Loucy (cell line): ENCODE measurements at regions not wholly inside any gene's neighbourhood (a gene's known extent, or its start where the extent isn't known, plus 50 kb on each side); places are given as distances from the start of the nearest gene placed in this dataset.

ENCODE experiments used
- H2AFZ ChIP-seq: fragments of 200-600 bp; sonication (generic); 2 replicates; pipeline ENCODE4 v1.6.0; 2016; ENCODE audit warnings: antibody characterized with exemption, mild to moderate bottlenecking, low read length, moderate library complexity
- H3F3A ChIP-seq: fragments of 200-600 bp; 2 replicates; pipeline ENCODE4 v1.6.0; 2016; ENCODE audit warnings: antibody characterized with exemption, low read depth, mild to moderate bottlenecking
- H3K27me3 ChIP-seq: fragments of 200-600 bp; sonication (generic); 2 replicates; pipeline ENCODE4 v1.6.1; 2014; ENCODE audit warnings: low read length, mild to moderate bottlenecking; ENCODE audit not compliant: insufficient read depth, poor library complexity, severe bottlenecking
- H3K36me3 ChIP-seq: fragments of 200-600 bp; sonication (generic); 2 replicates; pipeline ENCODE4 v1.6.1; 2016; ENCODE audit warnings: low read length; ENCODE audit not compliant: insufficient read depth
- H3K4me1 ChIP-seq: fragments of 200-600 bp; sonication (generic); 2 replicates; pipeline ENCODE4 v1.5.1; 2014; ENCODE audit warnings: low read length, mild to moderate bottlenecking; ENCODE audit not compliant: insufficient read depth, poor library complexity, severe bottlenecking
- H3K4me2 ChIP-seq: fragments of 200-600 bp; sonication (generic); 2 replicates; pipeline ENCODE4 v1.6.0; 2014; ENCODE audit warnings: antibody characterized with exemption, low read length, low read depth, mild to moderate bottlenecking; ENCODE audit not compliant: poor library complexity, severe bottlenecking
- H3K4me3 ChIP-seq: fragments of 200-600 bp; sonication (generic); 2 replicates; pipeline ENCODE4 v1.5.1; 2014; ENCODE audit warnings: low read length, mild to moderate bottlenecking, mixed read lengths; ENCODE audit not compliant: poor library complexity, severe bottlenecking
- H3K79me2 ChIP-seq: fragments of 200-600 bp; sonication (generic); 2 replicates; pipeline ENCODE4 v1.6.1; 2014; ENCODE audit warnings: low read length; ENCODE audit not compliant: insufficient read depth
- H3K9ac ChIP-seq: fragments of 200-600 bp; sonication (generic); 2 replicates; pipeline ENCODE4 v1.6.0; 2014; ENCODE audit warnings: mild to moderate bottlenecking, low read depth, low read length, moderate library complexity; ENCODE audit not compliant: poor library complexity, severe bottlenecking
- H3K9me2 ChIP-seq: fragments of 200-600 bp; sonication (generic); replicated peaks from 2 replicates; pipeline ENCODE4 v1.6.1; 2016; ENCODE audit warnings: low read depth, low read length, mixed read lengths
- H3K9me3 ChIP-seq: fragments of 200-600 bp; sonication (generic); 2 replicates; pipeline ENCODE4 v1.6.1; 2014; ENCODE audit warnings: mild to moderate bottlenecking, antibody characterized with exemption, low read length, low read depth; ENCODE audit not compliant: insufficient read depth
- H4K20me1 ChIP-seq: fragments of 200-600 bp; sonication (generic); 2 replicates; pipeline ENCODE4 v1.6.0; 2014; ENCODE audit warnings: antibody characterized with exemption, low read length, mild to moderate bottlenecking; ENCODE audit not compliant: insufficient read depth, poor library complexity, severe bottlenecking
- EZH2phosphoT487 ChIP-seq: fragments of 200-600 bp; IDR thresholded peaks from 2 replicates; pipeline ENCODE4 v1.6.1; 2018; ENCODE audit warnings: antibody characterized with exemption, mild to moderate bottlenecking, moderate library complexity, borderline replicate concordance
- TF ChIP-seq, protein P1 (sequence below): fragments of 200-600 bp; sonication (generic); conservative IDR thresholded peaks from 2 replicates; pipeline ENCODE4 v1.5.1; 2014; ENCODE audit warnings: mild to moderate bottlenecking, antibody characterized with exemption, low read length

DNA sequence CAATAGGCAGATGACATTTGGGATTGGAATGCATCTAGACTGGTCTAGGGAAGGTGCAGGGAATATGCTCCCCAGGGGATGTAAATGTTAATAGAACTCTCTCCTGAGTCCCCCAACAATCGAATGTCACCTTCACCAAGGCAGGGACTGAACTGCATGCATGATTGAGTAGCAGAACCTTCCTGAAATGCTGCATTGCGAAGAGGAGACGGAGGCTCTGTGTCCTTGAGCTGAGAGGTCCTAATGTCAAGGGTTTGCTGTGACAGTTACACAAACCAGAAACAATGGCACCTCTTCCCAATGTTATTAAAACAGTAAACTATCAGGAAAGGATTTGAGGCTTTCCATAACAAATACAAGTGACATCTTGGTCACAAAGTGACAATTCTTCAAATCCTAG lies 117.5 kb upstream of the SFSWAP start:
- TF ChIP-seq EZH2phosphoT487: no peak
- TF ChIP-seq, protein P1, sequence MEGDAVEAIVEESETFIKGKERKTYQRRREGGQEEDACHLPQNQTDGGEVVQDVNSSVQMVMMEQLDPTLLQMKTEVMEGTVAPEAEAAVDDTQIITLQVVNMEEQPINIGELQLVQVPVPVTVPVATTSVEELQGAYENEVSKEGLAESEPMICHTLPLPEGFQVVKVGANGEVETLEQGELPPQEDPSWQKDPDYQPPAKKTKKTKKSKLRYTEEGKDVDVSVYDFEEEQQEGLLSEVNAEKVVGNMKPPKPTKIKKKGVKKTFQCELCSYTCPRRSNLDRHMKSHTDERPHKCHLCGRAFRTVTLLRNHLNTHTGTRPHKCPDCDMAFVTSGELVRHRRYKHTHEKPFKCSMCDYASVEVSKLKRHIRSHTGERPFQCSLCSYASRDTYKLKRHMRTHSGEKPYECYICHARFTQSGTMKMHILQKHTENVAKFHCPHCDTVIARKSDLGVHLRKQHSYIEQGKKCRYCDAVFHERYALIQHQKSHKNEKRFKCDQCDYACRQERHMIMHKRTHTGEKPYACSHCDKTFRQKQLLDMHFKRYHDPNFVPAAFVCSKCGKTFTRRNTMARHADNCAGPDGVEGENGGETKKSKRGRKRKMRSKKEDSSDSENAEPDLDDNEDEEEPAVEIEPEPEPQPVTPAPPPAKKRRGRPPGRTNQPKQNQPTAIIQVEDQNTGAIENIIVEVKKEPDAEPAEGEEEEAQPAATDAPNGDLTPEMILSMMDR: no peak
- H3K36me3 ChIP-seq: no peaks in the 10 kb centered on the region
- H3K9ac ChIP-seq: no peak overlapping the region
- H3F3A ChIP-seq: no peaks in the 10 kb centered on the region
- H3K27me3 ChIP-seq: no peaks in the 10 kb centered on the region
- H3K4me2 ChIP-seq: no peak overlapping the region
- no peak overlapping the region for H3K4me3 ChIP-seq
- no peaks in the 10 kb centered on the region for H3K9me3 ChIP-seq
- no peak overlapping the region for H2AFZ ChIP-seq
- H3K4me1 ChIP-seq: peaks cover 10% of the 10 kb centered on the region
- H3K79me2 ChIP-seq: no peaks in the 10 kb centered on the region
- no peaks in the 10 kb centered on the region for H3K9me2 ChIP-seq
- H4K20me1 ChIP-seq: no peaks in the 10 kb centered on the region

DNA sequence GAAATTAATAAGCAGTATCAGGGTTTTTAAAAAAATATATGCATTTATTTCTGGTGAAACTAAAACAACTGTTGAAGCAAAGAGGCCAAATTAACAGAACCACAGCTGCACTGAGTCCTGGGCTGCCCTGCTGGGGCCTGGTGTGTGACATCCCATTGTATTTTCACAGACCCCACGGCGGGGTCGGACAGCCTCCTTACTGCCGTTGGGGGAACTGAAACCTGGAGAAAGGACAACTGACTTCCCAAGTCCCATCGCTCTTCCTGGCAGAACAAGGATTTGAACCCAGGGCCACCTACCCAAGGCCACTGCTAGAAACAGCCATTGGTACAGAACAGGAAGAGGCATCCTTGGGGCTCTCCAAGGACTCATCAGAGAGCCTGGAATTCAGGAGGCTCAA lies 114.8 kb upstream of the SFSWAP start:
- Histone ChIP-seq H4K20me1 (no peaks in the 10 kb centered on the region), H3K9me3 (no peaks in the 10 kb centered on the region), H3K79me2 (no peaks in the 10 kb centered on the region), H3K27me3 (no peaks in the 10 kb centered on the region), H3K4me1 (peaks cover 10% of the 10 kb centered on the region), H3K4me3 (no peak overlapping the region), H3K4me2 (no peak overlapping the region), H3F3A (no peaks in the 10 kb centered on the region), H3K9me2 (no peaks in the 10 kb centered on the region), H2AFZ (no peak overlapping the region), H3K9ac (no peak overlapping the region), H3K36me3 (no peaks in the 10 kb centered on the region)
- no peak for TF ChIP-seq EZH2phosphoT487
- TF ChIP-seq, protein P1: no peak

DNA sequence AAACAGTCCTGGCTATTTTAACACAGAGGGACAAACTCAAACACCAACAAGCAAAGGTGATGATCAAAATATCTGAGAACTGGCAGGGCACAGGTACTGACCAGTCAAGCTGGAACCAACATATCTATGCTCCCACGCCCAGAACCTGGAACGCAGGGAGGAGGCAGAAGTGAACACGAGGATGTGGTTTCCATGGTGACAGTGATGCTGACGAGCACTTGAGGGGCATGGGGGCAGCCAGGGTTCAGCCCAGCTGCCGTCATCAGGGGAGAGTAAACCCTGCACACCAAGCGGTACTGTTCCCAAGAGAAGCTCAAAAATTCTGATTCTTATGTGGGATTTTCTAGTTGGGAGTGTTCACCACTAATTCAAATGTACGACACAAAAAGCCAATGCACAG lies 113.6 kb upstream of the SFSWAP start:
- Histone ChIP-seq H3K9ac (no peak overlapping the region), H3K4me3 (no peak overlapping the region), H3K4me1 (peaks cover 10% of the 10 kb centered on the region), H3K9me3 (no peaks in the 10 kb centered on the region), H4K20me1 (no peaks in the 10 kb centered on the region), H3K4me2 (no peak overlapping the region), H2AFZ (no peak overlapping the region), H3K36me3 (no peaks in the 10 kb centered on the region), H3K27me3 (no peaks in the 10 kb centered on the region), H3K79me2 (no peaks in the 10 kb centered on the region), H3F3A (no peaks in the 10 kb centered on the region), H3K9me2 (no peaks in the 10 kb centered on the region)
- TF ChIP-seq EZH2phosphoT487: no peak
- TF ChIP-seq, protein P1: no peak
